ENCODE measurements at regions not wholly inside any gene's neighbourhood (a gene's known extent, or its start where the extent isn't known, plus 50 kb on each side); places are given as distances from the start of the nearest gene placed in this dataset.

DNA sequence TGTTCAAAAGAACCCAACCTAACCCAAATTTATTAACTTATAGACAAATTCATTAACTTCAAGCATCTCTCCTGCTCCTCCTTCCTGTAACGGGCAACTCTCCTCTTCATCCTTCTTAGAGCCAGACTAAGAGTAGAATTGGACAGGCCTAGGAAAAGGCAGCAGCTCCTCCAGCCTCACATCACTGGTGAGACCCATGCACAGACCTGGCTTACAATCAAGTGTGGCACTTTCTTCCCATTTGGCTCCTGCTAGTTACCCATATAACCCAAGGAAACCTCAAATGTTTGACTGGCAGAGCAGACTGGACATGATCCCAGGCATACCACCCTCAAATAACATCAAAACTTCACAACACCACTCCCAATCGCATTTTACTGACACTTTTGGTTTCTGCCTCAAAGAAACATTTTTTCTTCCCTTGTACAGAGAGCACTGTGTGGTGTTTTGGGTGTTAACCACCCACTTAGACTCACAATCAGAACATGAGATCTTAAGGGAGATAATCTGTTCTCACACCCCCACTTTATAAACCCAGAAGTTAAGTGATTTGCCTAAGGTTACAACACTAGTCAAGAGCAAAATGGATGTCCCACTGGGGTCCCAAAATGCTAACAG is 101.4 kb downstream of the SIPA1L2 start:
- DNase-seq (ENCODE audit: low read depth) = no peak
- H3K4me3 ChIP-seq (ENCODE audit: low read depth, low read length) = no peak overlapping the region
- TF ChIP-seq, protein P1, sequence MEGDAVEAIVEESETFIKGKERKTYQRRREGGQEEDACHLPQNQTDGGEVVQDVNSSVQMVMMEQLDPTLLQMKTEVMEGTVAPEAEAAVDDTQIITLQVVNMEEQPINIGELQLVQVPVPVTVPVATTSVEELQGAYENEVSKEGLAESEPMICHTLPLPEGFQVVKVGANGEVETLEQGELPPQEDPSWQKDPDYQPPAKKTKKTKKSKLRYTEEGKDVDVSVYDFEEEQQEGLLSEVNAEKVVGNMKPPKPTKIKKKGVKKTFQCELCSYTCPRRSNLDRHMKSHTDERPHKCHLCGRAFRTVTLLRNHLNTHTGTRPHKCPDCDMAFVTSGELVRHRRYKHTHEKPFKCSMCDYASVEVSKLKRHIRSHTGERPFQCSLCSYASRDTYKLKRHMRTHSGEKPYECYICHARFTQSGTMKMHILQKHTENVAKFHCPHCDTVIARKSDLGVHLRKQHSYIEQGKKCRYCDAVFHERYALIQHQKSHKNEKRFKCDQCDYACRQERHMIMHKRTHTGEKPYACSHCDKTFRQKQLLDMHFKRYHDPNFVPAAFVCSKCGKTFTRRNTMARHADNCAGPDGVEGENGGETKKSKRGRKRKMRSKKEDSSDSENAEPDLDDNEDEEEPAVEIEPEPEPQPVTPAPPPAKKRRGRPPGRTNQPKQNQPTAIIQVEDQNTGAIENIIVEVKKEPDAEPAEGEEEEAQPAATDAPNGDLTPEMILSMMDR (IDR thresholded peaks at IDR 0.05; ENCODE audit: insufficient read depth, low read depth, low read length) = no peak

DNA sequence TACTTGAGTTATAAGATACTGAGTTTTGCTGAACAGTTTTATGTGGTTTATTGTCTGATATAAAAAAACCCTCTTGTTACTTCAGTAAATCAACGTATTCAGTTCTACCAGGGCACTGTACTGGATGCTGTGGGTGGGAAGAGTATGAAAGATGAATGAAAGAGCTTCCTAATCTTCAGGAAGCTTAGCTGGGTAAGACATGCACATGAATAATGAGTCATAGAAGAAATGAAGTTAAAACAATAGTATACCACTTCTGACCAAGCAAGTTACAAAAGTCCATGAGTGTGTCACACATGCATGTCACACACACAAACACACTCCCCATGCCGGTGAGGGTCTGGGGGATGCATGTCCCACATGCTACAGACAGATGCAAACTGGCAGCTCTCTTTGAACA is 105.9 kb downstream of the SIPA1L2 start:
- no peak for DNase-seq (ENCODE audit: low read depth)
- H3K4me3 ChIP-seq (ENCODE audit: low read depth, low read length) = no peak overlapping the region
- TF ChIP-seq, protein P1 (IDR thresholded peaks at IDR 0.05; ENCODE audit: insufficient read depth, low read depth, low read length) = no peak

DNA sequence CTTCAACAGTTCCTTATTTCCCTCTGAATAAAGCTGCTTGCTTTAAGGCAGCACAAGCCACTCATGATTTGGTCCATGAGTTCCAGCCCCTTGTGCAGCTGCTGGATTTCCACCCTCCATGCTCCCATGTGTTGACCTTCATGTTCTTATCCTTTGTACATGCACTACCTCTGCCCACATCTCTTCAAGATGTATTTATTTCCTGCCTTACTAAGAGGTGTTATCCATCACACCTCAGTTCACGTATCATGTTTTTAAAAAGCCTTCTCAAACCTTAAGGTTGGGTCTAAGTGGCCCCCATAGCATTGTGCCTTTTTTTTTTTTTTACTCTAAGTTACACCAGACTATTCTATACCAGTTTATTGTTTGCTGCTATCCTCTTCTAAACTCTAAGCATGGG is 107.7 kb downstream of the SIPA1L2 start:
- H3K4me3 ChIP-seq (ENCODE audit: low read depth, low read length) = no peak overlapping the region
- TF ChIP-seq, protein P1 (IDR thresholded peaks at IDR 0.05; ENCODE audit: insufficient read depth, low read depth, low read length) = no peak
- no peak for DNase-seq (ENCODE audit: low read depth)

DNA sequence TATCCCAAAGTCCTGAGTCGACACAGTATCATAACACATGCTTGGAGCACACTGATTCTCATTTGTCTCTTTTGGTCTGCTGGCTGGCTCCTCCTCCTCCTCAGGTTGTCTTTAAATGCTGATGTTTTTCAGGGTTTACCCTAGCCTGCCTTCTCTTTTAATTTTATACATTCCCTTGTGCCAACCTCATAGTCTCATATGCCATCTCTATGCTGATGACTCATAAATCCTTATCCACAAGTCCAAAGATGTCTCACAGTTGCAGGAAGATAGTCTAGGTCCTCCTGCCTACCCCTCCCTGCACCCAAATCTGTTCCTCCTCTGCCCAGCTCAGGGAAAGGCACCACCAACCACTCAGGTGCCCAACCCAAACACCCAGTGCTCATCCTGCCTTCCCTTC is 108.3 kb downstream of the SIPA1L2 start:
- no peak overlapping the region for H3K4me3 ChIP-seq (ENCODE audit: low read depth, low read length)
- TF ChIP-seq, protein P1 (IDR thresholded peaks at IDR 0.05; ENCODE audit: insufficient read depth, low read depth, low read length) = no peak
- no peak for DNase-seq (ENCODE audit: low read depth)

DNA sequence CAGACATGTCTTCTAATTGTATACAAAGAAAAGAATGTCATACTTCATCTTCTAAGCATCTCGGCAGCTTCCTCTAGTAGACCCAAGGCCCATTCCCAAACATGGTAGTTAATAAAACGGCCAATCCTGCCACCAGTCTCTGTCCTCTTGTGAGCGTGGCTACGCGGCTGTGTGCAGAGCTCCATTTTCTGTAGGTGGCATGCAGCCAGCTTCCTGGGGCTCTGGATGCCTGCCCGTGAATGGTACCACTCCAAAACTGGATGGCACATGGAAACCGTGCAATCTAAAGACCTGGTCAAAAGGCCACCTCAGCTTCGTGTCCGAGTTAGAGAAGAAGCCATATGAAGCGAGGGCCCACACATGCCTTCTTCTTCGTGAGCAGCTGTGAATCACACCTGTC is 110.7 kb downstream of the SIPA1L2 start:
- no peak for DNase-seq (ENCODE audit: low read depth)
- TF ChIP-seq, protein P1 (IDR thresholded peaks at IDR 0.05; ENCODE audit: insufficient read depth, low read depth, low read length) = no peak
- H3K4me3 ChIP-seq (ENCODE audit: low read depth, low read length) = no peak overlapping the region

DNA sequence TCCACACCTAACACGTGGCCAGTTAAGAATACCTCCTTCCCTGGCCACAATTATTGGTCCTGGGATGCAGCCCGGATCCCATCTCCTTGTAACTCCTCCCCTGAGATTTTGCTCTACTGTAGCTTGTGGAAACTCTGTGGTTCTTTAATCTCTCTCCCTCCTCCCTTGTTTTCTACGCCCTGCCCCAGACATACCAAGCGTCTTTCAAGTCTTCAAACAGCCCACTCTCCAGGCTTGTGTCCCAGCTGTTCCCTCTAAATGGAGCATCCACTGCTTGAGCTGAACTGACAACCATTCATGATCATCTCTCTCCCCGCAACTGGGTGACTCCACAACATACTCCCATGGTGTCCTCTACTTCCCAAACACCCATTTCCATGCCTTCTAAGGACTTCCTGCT is 111.6 kb downstream of the SIPA1L2 start:
- TF ChIP-seq, protein P1 (IDR thresholded peaks at IDR 0.05; ENCODE audit: insufficient read depth, low read depth, low read length) = no peak
- no peak for DNase-seq (ENCODE audit: low read depth)
- no peak overlapping the region for H3K4me3 ChIP-seq (ENCODE audit: low read depth, low read length)

DNA sequence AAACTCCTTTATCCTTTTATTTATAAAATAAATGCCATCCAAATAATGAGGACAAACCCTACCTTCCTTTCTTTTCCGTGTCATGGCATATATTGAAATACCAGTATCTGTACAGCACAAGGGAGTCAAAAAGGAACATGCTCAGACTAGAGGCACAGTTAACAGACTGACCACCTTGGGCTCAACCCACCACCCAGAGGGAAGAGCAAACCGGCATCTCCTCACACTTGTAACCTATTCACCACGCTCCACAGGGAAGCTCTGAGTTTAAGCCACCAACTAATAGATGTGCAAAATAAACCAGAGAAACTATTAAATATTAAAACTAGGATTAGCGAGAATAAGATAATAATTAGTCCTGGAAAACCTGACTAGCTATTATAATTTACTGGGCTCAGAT is 112.7 kb downstream of the SIPA1L2 start:
- H3K4me3 ChIP-seq (ENCODE audit: low read depth, low read length) = no peak overlapping the region
- no peak for DNase-seq (ENCODE audit: low read depth)
- TF ChIP-seq, protein P1 (IDR thresholded peaks at IDR 0.05; ENCODE audit: insufficient read depth, low read depth, low read length) = no peak
